ENCODE measurements at regions not wholly inside any gene's neighbourhood (a gene's known extent, or its start where the extent isn't known, plus 50 kb on each side); places are given as distances from the start of the nearest gene placed in this dataset.

GRCh38 chrX:109822861-109823260, 89.8 kb upstream of the ACSL4 start:
- TF ChIP-seq CTCF (IDR thresholded peaks at IDR 0.05) (no peak), POLR2A (IDR thresholded peaks at IDR 0.05) (no peak)
